ENCODE measurements at regions not wholly inside any gene's neighbourhood (a gene's known extent, or its start where the extent isn't known, plus 50 kb on each side); places are given as distances from the start of the nearest gene placed in this dataset.

DNA sequence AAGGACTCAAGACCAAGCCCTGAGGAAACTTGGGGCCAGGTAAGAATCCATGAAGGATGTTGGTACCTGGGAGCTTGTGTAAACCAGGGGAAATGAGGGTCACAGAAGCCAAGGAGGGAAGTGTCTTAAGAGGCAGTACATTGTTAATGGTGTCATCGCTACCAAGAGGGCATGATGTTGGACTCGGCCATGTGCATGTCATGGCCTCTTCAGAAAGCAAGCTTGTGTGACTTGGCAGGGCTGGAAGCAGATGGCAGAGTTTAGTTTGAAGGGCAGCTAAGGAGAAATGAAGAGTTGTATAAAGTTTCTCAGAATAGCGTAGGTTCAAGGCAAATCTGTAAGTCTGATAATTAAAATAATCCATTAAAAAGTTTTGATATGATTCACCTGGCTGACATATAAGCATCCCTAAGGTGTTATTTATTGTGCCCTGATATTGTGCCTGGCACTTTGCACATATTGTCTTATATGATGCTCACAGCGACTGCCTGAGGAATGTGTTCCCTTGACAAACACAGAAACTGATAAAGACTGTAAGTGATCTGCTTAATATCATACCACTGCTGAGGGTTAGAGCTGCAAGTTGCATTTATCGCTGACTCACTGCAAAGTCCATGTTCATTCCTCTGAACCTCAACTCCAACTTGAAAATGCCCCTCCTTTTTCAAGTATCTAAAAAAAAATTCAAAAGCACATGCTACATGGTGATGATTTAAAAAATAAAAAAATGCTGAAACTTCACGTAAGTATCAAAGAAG lies 81.3 kb upstream of the PTPN3 start:
- TF ChIP-seq, protein P1, sequence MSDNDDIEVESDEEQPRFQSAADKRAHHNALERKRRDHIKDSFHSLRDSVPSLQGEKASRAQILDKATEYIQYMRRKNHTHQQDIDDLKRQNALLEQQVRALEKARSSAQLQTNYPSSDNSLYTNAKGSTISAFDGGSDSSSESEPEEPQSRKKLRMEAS (IDR thresholded peaks at IDR 0.05) = no peak
- TF ChIP-seq, protein P2, sequence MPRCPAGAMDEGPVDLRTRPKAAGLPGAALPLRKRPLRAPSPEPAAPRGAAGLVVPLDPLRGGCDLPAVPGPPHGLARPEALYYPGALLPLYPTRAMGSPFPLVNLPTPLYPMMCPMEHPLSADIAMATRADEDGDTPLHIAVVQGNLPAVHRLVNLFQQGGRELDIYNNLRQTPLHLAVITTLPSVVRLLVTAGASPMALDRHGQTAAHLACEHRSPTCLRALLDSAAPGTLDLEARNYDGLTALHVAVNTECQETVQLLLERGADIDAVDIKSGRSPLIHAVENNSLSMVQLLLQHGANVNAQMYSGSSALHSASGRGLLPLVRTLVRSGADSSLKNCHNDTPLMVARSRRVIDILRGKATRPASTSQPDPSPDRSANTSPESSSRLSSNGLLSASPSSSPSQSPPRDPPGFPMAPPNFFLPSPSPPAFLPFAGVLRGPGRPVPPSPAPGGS (IDR thresholded peaks at IDR 0.05) = no peak
- TF ChIP-seq, protein P3, sequence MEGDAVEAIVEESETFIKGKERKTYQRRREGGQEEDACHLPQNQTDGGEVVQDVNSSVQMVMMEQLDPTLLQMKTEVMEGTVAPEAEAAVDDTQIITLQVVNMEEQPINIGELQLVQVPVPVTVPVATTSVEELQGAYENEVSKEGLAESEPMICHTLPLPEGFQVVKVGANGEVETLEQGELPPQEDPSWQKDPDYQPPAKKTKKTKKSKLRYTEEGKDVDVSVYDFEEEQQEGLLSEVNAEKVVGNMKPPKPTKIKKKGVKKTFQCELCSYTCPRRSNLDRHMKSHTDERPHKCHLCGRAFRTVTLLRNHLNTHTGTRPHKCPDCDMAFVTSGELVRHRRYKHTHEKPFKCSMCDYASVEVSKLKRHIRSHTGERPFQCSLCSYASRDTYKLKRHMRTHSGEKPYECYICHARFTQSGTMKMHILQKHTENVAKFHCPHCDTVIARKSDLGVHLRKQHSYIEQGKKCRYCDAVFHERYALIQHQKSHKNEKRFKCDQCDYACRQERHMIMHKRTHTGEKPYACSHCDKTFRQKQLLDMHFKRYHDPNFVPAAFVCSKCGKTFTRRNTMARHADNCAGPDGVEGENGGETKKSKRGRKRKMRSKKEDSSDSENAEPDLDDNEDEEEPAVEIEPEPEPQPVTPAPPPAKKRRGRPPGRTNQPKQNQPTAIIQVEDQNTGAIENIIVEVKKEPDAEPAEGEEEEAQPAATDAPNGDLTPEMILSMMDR (IDR thresholded peaks at IDR 0.05) = no peak
- TF ChIP-seq FOSL2 (IDR thresholded peaks at IDR 0.05) (no peak), FOSL2 (CRISPR knock-in tag; IDR thresholded peaks at IDR 0.05) (no peak), FOSB (CRISPR knock-in tag; IDR thresholded peaks at IDR 0.05) (no peak), TP53 (CRISPR knock-in tag; IDR thresholded peaks at IDR 0.05) (no peak), BHLHE40 (IDR thresholded peaks at IDR 0.05; ENCODE audit: low read depth, low read length) (no peak), POLR2A (IDR thresholded peaks at IDR 0.05; ENCODE audit: low read length) (no peak), ESRRA (IDR thresholded peaks at IDR 0.05; ENCODE audit: borderline replicate concordance, low read length) (no peak), NR3C1 (IDR thresholded peaks at IDR 0.05) (no peak)
- TF ChIP-seq, protein P4, sequence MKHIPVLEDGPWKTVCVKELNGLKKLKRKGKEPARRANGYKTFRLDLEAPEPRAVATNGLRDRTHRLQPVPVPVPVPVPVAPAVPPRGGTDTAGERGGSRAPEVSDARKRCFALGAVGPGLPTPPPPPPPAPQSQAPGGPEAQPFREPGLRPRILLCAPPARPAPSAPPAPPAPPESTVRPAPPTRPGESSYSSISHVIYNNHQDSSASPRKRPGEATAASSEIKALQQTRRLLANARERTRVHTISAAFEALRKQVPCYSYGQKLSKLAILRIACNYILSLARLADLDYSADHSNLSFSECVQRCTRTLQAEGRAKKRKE (CRISPR knock-in tag; IDR thresholded peaks at IDR 0.05; ENCODE audit: low read depth) = no peak
